Fibroblast of mammary gland (primary cell): ENCODE measurements at regions not wholly inside any gene's neighbourhood (a gene's known extent, or its start where the extent isn't known, plus 50 kb on each side); places are given as distances from the start of the nearest gene placed in this dataset.
"Not testable (repeated sequence)": the region's sequence is repeated elsewhere in the genome, so short reads cannot be mapped to it uniquely, and the experiment has no call there.

Experiments
- DNase-seq: peaks from one replicate; pipeline ENCODE4 v3.0.0-alpha.2; 2010; ENCODE audit warnings: low read depth
- H3K4me3 ChIP-seq: 2 replicates; pipeline ENCODE4 v1.5.1; 2011; ENCODE audit warnings: low read depth, mild to moderate bottlenecking, low read length, moderate library complexity; ENCODE audit not compliant: control insufficient read depth
- TF ChIP-seq, protein P1 (sequence below): conservative IDR thresholded peaks from 2 replicates; pipeline ENCODE4 v1.5.1; 2011; ENCODE audit warnings: low read depth, low read length, inconsistent platforms; ENCODE audit not compliant: control insufficient read depth, insufficient read depth

- no peak overlapping the region for H3K4me3 ChIP-seq
- TF ChIP-seq, protein P1, sequence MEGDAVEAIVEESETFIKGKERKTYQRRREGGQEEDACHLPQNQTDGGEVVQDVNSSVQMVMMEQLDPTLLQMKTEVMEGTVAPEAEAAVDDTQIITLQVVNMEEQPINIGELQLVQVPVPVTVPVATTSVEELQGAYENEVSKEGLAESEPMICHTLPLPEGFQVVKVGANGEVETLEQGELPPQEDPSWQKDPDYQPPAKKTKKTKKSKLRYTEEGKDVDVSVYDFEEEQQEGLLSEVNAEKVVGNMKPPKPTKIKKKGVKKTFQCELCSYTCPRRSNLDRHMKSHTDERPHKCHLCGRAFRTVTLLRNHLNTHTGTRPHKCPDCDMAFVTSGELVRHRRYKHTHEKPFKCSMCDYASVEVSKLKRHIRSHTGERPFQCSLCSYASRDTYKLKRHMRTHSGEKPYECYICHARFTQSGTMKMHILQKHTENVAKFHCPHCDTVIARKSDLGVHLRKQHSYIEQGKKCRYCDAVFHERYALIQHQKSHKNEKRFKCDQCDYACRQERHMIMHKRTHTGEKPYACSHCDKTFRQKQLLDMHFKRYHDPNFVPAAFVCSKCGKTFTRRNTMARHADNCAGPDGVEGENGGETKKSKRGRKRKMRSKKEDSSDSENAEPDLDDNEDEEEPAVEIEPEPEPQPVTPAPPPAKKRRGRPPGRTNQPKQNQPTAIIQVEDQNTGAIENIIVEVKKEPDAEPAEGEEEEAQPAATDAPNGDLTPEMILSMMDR = no peak
These were observed 93.7 kb downstream of the TRIM43 start for GRCh38 chr2:95685513-95685912.

DNA sequence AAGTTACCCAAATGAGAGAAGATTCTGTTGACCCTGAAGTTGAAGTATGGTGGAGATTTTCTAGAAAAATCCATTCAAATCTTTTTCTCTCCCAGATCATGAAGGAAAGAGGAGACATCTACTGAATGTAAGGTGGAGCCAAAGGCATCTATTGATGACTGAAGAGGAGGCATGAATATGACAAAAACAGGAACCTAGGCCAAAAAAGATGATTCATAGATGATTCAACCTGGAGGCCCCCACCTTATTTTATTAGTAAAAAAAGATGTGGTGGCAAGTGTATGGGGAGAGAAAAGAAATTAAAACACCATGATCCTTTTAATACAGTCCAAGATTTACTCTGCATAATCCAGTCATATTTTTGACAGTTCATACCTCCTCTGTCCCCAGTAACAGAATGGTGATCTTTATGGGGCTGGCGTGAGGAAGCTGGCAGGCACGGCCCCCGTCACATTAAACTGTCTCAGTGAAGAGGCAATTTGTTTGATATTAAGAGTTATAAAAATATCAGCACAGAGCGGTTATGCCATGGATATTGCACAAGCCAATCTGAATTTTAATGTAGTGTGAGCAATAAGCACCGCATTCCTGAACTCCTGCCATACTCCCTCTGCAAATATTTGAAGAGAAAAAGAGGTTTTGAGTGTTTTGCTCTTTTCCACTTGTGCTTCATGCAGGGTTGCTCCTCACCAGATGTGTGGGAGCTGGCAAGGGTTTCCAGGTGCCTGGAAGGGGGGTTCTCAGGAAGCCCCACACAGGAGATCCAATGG, 94.4 kb downstream of the TRIM43 start:
- not testable (repeated sequence) for H3K4me3 ChIP-seq
- peak; percentile 80 for DNase-seq

More at GRCh38 chr2:95685513-95685912, 93.7 kb downstream of the TRIM43 start:
- no peak for DNase-seq

GRCh38 chr2:95687852-95688251, 96.1 kb downstream of the TRIM43 start:
- not testable (repeated sequence) for H3K4me3 ChIP-seq
- peak; percentile 86 for DNase-seq

- not testable (repeated sequence) for H3K4me3 ChIP-seq, DNase-seq
These were observed 99.4 kb downstream of the TRIM43 start for GRCh38 chr2:95691210-95691609.

DNA sequence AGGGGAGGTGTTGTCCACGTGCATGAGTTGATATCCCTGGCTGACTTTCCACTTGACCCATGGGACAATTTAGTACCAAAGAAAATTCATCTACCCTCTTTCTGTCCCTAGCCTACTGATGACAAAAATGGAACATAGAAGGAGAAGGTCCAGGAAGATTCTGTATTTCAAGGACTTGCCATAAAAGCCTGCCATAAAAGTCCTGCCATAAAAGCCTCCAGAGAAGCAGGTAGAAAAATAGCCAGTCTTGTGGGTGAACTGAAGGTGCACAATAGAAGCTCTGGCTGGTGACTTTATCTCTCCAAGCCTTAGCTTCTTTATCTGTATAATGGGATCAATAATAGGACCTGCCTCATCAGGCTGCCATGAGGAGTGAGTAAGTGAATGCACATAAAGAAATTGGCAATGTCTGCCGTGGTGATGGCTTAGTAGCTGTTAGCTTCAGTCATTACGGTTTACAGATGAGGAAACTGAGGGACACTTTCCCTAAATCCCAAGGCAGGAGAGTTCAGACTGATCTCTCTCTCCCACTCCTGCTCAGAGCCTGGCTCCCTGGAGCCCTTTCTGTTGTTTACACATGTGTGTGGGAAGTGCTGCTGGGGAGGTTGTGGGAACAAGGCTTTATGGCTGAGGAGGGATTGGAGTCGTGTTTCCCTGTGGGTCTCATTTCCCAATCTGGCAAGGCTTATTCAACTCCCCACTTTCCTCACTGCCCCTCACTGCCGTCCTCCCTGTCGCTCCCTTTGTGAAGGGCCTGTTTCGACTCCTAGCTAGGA, 101.5 kb downstream of the TRIM43 start:
- DNase-seq, H3K4me3 ChIP-seq: not testable (repeated sequence)

DNA sequence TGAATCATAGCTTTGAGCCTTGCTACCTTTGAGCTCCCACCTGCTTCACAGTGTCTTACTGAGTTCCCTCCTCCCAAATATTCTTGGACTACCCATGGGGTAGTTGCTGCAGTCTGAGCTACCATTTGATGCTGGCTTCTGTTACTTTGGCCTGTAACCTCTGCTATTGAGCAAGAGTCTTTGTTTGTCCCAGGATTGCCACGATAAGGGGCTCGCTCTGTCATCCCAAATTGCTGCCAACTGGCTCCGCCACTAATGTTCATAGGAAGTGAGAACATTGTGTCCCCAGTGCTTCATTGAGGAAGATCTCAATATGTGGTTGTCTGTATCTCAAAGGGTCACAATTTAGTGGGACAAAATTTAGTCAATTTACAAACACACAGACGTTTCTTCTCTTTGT, 103.8 kb downstream of the TRIM43 start:
- H3K4me3 ChIP-seq = no peak overlapping the region
- TF ChIP-seq, protein P1 = no peak
- DNase-seq = no peak

DNA sequence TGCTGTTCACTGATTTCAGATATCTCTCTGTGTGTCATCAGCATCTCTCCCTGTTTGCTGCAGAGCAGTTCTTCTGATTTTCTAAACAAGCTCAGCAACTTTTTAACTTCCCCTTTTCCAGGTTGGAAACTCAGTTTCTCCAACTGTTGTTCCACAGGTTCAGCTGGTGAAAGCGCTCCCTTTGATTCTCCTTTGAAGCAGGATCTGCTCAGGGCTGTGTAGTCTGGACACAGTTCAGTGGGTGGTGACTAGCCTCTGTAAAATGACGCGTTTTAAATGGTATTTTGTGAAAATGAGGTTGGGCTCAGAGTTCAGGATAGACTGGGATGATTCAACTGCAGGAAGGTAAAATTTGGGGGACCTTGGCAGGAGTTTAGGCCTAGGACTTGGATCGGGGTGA, 106.3 kb downstream of the TRIM43 start:
- peak; percentile 13 for DNase-seq
- TF ChIP-seq, protein P1 = no peak
- H3K4me3 ChIP-seq = no peak overlapping the region

DNA sequence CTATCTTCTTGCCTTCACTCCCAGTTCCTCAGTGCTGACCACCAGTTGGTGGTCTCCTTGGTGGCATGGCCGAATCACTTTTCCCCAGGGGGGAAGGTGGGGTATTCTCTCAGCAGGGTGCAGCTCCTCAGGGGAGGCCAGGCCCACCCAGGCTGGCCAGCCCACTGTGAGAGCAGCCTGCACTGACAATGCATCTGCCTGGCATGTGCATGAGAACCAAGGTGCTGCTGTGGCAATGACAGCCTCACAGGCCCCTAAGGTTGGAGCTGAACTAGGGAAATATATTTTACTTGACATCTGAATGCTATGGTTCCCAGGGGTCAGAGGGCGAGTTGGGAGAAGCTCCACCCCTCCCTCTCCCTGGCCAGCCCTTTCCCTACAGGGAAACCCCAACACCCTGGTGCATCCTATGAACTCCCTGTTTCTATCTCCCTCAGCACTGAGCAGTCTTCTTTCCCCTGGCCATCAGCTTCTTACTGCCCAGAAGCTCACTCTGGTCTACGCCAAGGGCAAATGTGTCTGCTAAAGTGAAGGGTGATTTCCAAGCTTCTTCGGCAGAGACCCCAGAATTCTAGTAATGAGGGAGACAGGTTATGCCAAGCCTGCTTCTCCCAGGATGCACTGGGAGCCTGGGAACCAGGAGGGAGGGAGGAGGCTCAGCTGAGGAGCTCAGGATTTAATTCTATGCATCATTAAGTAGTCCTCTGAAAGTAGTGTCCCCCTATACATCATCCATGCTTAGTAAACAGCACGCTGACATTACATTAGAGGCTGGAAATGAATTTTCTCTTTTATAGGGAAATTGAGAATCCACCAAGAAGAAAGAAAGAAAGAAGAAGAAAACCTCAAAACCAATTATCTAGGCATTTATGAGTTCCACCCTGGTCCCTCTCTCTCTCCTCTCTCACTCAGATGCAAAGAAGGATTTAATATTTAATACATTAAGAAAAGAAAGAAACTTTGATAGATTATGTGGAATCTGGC, 107.7 kb downstream of the TRIM43 start:
- DNase-seq, H3K4me3 ChIP-seq: not testable (repeated sequence)

DNA sequence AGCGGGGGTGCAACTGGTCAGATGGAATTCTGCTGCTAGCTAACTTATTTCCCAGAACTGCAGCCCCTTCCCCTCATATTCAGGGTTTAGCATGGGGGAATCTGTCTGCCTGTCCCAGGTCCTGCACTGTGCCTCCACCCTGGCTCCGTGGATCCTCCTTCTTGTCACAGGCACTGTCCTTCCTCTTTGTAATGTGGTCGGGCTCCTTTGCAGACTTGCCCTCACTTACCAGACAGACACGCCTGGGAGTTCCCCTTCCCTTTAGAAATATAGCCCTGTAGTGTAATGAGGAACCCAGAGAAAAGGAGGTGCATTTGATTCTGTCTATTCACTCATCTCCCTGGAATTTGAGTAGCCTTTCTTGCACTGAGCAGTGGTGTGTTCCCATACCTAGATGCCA, 108.7 kb downstream of the TRIM43 start:
- TF ChIP-seq, protein P1 = no peak
- no peak overlapping the region for H3K4me3 ChIP-seq
- no peak for DNase-seq
